ENCODE measurements at regions not wholly inside any gene's neighbourhood (a gene's known extent, or its start where the extent isn't known, plus 50 kb on each side); places are given as distances from the start of the nearest gene placed in this dataset.
"Not testable (repeated sequence)": the region's sequence is repeated elsewhere in the genome, so short reads cannot be mapped to it uniquely, and the experiment has no call there.

GRCh38 chr6:2355150-2355549 lies 109.7 kb upstream of the GMDS start:
- Mint-ChIP-seq H3K4me3 (no peak overlapping the region), H3K4me1 (no peaks in the 10 kb centered on the region), H3K36me3 (ENCODE audit: low read depth) (no peaks in the 10 kb centered on the region), H3K27ac (no peak overlapping the region), H3K9me3 (no peaks in the 10 kb centered on the region), H3K27me3 (peaks cover 9% of the 10 kb centered on the region)
- no peak for DNase-seq
- intact Hi-C loops (cut with micrococcal nuclease), result loop anchor here (2.0 kb wide), 3 partner anchors 244 to 758 kb away; no protein-coding TSS in a partner anchor

- Mint-ChIP-seq H3K9me3 (no peaks in the 10 kb centered on the region), H3K27ac (no peak overlapping the region), H3K4me1 (no peaks in the 10 kb centered on the region), H3K36me3 (ENCODE audit: low read depth) (no peaks in the 10 kb centered on the region), H3K4me3 (no peak overlapping the region), H3K27me3 (peaks cover 9% of the 10 kb centered on the region)
- no peak for DNase-seq
- intact Hi-C loops (cut with micrococcal nuclease), result loop anchor here (1.0 to 2.0 kb wide), 5 partner anchors 145 to 757 kb away; no protein-coding TSS in a partner anchor
Measured at GRCh38 chr6:2354138-2354491, 108.7 kb upstream of the GMDS start.

GRCh38 chr6:2353412-2354137 lies 108.2 kb upstream of the GMDS start:
- peak; percentile 84 for DNase-seq
- H3K9me3 Mint-ChIP-seq, result no peaks in the 10 kb centered on the region
- H3K27me3 Mint-ChIP-seq, result peaks cover 9% of the 10 kb centered on the region
- no peaks in the 10 kb centered on the region for H3K36me3 Mint-ChIP-seq (ENCODE audit: low read depth)
- intact Hi-C loops (cut with micrococcal nuclease), result loop anchor here (1.0 to 2.0 kb wide), 5 partner anchors 144 to 757 kb away; no protein-coding TSS in a partner anchor
- H3K27ac Mint-ChIP-seq, result no peak overlapping the region
- H3K4me1 Mint-ChIP-seq, result no peaks in the 10 kb centered on the region
- H3K4me3 Mint-ChIP-seq, result no peak overlapping the region

GRCh38 chr6:2351807-2352431 lies 106.5 kb upstream of the GMDS start:
- Mint-ChIP-seq H3K36me3 (ENCODE audit: low read depth) (no peaks in the 10 kb centered on the region), H3K27ac (no peak overlapping the region), H3K4me3 (no peak overlapping the region), H3K9me3 (no peaks in the 10 kb centered on the region), H3K27me3 (peaks cover 9% of the 10 kb centered on the region), H3K4me1 (no peaks in the 10 kb centered on the region)
- no peak for DNase-seq
- intact Hi-C loops (cut with micrococcal nuclease), result no loop called here

- no peak overlapping the region for H3K27ac Mint-ChIP-seq
- no peak overlapping the region for H3K4me3 Mint-ChIP-seq
- no peaks in the 10 kb centered on the region for H3K4me1 Mint-ChIP-seq
- intact Hi-C loops (cut with micrococcal nuclease), result no loop called here
- peaks cover 9% of the 10 kb centered on the region for H3K27me3 Mint-ChIP-seq
- no peaks in the 10 kb centered on the region for H3K36me3 Mint-ChIP-seq (ENCODE audit: low read depth)
- no peak for DNase-seq
- H3K9me3 Mint-ChIP-seq, result no peaks in the 10 kb centered on the region
Measured at GRCh38 chr6:2351090-2351489, 105.7 kb upstream of the GMDS start.

- no peaks in the 10 kb centered on the region for H3K36me3 Mint-ChIP-seq (ENCODE audit: low read depth)
- no peak overlapping the region for H3K27ac Mint-ChIP-seq
- no peak for DNase-seq
- no peaks in the 10 kb centered on the region for H3K27me3 Mint-ChIP-seq
- intact Hi-C loops (cut with micrococcal nuclease), result no loop called here
- no peak overlapping the region for H3K4me3 Mint-ChIP-seq
- peaks cover 4% of the 10 kb centered on the region for H3K9me3 Mint-ChIP-seq
- no peaks in the 10 kb centered on the region for H3K4me1 Mint-ChIP-seq
Measured at GRCh38 chr6:2346078-2346477, 100.7 kb upstream of the GMDS start.

- H3K4me3 Mint-ChIP-seq, result no peak overlapping the region
- intact Hi-C loops (cut with micrococcal nuclease), result no loop called here
- H3K9me3 Mint-ChIP-seq, result peaks cover 18% of the 10 kb centered on the region
- H3K36me3 Mint-ChIP-seq (ENCODE audit: low read depth), result no peaks in the 10 kb centered on the region
- H3K27ac Mint-ChIP-seq, result no peak overlapping the region
- DNase-seq, result no peak
- H3K27me3 Mint-ChIP-seq, result no peaks in the 10 kb centered on the region
- H3K4me1 Mint-ChIP-seq, result no peaks in the 10 kb centered on the region
Measured at GRCh38 chr6:2344319-2344905, 99.0 kb upstream of the GMDS start.

GRCh38 chr6:2327591-2327990 lies 82.2 kb upstream of the GMDS start:
- Mint-ChIP-seq H3K27ac (no peak overlapping the region), H3K4me3 (no peak overlapping the region), H3K27me3 (no peaks in the 10 kb centered on the region), H3K4me1 (no peaks in the 10 kb centered on the region), H3K36me3 (ENCODE audit: low read depth) (peaks cover 3% of the 10 kb centered on the region), H3K9me3 (peaks cover 41% of the 10 kb centered on the region)
- intact Hi-C loops (cut with micrococcal nuclease), result no loop called here
- DNase-seq, result no peak

GRCh38 chr6:2324166-2324953 lies 79.0 kb upstream of the GMDS start:
- no peak for DNase-seq
- peaks cover 29% of the 10 kb centered on the region for H3K9me3 Mint-ChIP-seq
- no peak overlapping the region for H3K27ac Mint-ChIP-seq
- intact Hi-C loops (cut with micrococcal nuclease), result no loop called here
- H3K27me3 Mint-ChIP-seq, result no peaks in the 10 kb centered on the region
- peaks cover 3% of the 10 kb centered on the region for H3K36me3 Mint-ChIP-seq (ENCODE audit: low read depth)
- no peak overlapping the region for H3K4me3 Mint-ChIP-seq
- no peaks in the 10 kb centered on the region for H3K4me1 Mint-ChIP-seq

- H3K4me3 Mint-ChIP-seq; H3K27me3 Mint-ChIP-seq; H3K36me3 Mint-ChIP-seq (ENCODE audit: low read depth); intact Hi-C loops (cut with micrococcal nuclease); H3K27ac Mint-ChIP-seq; DNase-seq; H3K9me3 Mint-ChIP-seq; H3K4me1 Mint-ChIP-seq: not testable (repeated sequence)
Measured at GRCh38 chr6:2317498-2317897, 72.1 kb upstream of the GMDS start.

GRCh38 chr6:2314641-2315040 lies 69.2 kb upstream of the GMDS start:
- H3K9me3 Mint-ChIP-seq, result peaks cover 9% of the 10 kb centered on the region
- intact Hi-C loops (cut with micrococcal nuclease), result no loop called here
- no peaks in the 10 kb centered on the region for H3K4me1 Mint-ChIP-seq
- no peaks in the 10 kb centered on the region for H3K27me3 Mint-ChIP-seq
- H3K36me3 Mint-ChIP-seq (ENCODE audit: low read depth), result no peaks in the 10 kb centered on the region
- H3K27ac Mint-ChIP-seq, result no peak overlapping the region
- DNase-seq, result no peak
- H3K4me3 Mint-ChIP-seq, result no peak overlapping the region

GRCh38 chr6:2310042-2310441 lies 64.6 kb upstream of the GMDS start:
- Mint-ChIP-seq H3K27ac (no peak overlapping the region), H3K4me3 (no peak overlapping the region), H3K4me1 (no peaks in the 10 kb centered on the region), H3K9me3 (peaks cover 10% of the 10 kb centered on the region), H3K27me3 (no peaks in the 10 kb centered on the region), H3K36me3 (ENCODE audit: low read depth) (no peaks in the 10 kb centered on the region)
- intact Hi-C loops (cut with micrococcal nuclease), result no loop called here
- DNase-seq, result no peak

- DNase-seq, result no peak
- intact Hi-C loops (cut with micrococcal nuclease), result no loop called here
- Mint-ChIP-seq H3K4me3 (no peak overlapping the region), H3K9me3 (peaks cover 11% of the 10 kb centered on the region), H3K4me1 (no peaks in the 10 kb centered on the region), H3K27ac (no peak overlapping the region), H3K36me3 (ENCODE audit: low read depth) (no peaks in the 10 kb centered on the region), H3K27me3 (no peaks in the 10 kb centered on the region)
Measured at GRCh38 chr6:2309122-2309521, 63.7 kb upstream of the GMDS start.

GRCh38 chr6:2307799-2308198 lies 62.4 kb upstream of the GMDS start:
- intact Hi-C loops (cut with micrococcal nuclease), result no loop called here
- no peak overlapping the region for H3K4me3 Mint-ChIP-seq

More at GRCh38 chr6:2307799-2308198, 62.4 kb upstream of the GMDS start:
- no peaks in the 10 kb centered on the region for H3K27me3 Mint-ChIP-seq
- H3K27ac Mint-ChIP-seq, result no peak overlapping the region
- H3K36me3 Mint-ChIP-seq (ENCODE audit: low read depth), result no peaks in the 10 kb centered on the region
- peaks cover 11% of the 10 kb centered on the region for H3K9me3 Mint-ChIP-seq
- no peak for DNase-seq
- H3K4me1 Mint-ChIP-seq, result no peaks in the 10 kb centered on the region
